BE2C (cell line): ENCODE measurements at regions not wholly inside any gene's neighbourhood (a gene's known extent, or its start where the extent isn't known, plus 50 kb on each side); places are given as distances from the start of the nearest gene placed in this dataset.
"Not testable (repeated sequence)": the region's sequence is repeated elsewhere in the genome, so short reads cannot be mapped to it uniquely, and the experiment has no call there.

Experiments used
- DNase-seq: peaks from one replicate; pipeline ENCODE4 v3.0.0-alpha.2; 2020
- H3K27me3 ChIP-seq: fragments of 250-450 bp; sonication (Bioruptor Pico); 2 replicates; pipeline ENCODE4 v1.5.1; 2020; ENCODE audit warnings: mild to moderate bottlenecking
- H3K36me3 ChIP-seq: fragments of 250-450 bp; sonication (Bioruptor Pico); 2 replicates; pipeline ENCODE4 v1.5.1; 2020; ENCODE audit warnings: mild to moderate bottlenecking
- H3K4me1 ChIP-seq: fragments of 250-450 bp; sonication (Bioruptor Pico); 2 replicates; pipeline ENCODE4 v1.5.1; 2020
- H3K4me3 ChIP-seq: 2 replicates; pipeline ENCODE4 v1.5.1; 2011; ENCODE audit warnings: low read depth, low read length
- H3K9me3 ChIP-seq: fragments of 250-450 bp; sonication (Bioruptor Pico); 2 replicates; pipeline ENCODE4 v1.5.1; 2020
- TF ChIP-seq, protein P1 (sequence below): IDR thresholded peaks from 2 replicates; pipeline ENCODE4 v1.5.1; 2012; ENCODE audit warnings: mild to moderate bottlenecking, low read depth, low read length

DNA sequence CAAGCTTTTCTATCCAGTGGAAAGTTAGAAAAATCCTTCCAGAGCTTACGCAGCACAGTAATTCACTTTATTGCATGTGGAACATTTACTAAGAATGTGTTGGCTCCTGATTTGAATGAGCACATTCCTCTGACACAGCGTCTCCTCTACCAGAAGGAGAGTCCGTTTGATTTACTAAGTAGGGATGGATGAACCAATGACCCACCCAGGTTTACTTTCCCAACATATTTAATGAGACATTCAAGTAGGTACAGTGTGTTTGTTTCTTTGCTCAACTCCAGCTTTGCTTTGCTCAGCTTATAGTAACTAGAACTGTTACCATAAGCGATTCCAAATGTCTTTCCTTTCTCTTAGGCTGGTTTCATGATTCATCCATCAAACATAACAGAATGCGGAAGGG is 161.7 kb downstream of the SMARCA1 start:
- Histone ChIP-seq H3K27me3 (no peaks in the 10 kb centered on the region), H3K4me3 (no peak overlapping the region), H3K4me1 (no peaks in the 10 kb centered on the region), H3K36me3 (no peaks in the 10 kb centered on the region), H3K9me3 (no peaks in the 10 kb centered on the region)
- TF ChIP-seq, protein P1, sequence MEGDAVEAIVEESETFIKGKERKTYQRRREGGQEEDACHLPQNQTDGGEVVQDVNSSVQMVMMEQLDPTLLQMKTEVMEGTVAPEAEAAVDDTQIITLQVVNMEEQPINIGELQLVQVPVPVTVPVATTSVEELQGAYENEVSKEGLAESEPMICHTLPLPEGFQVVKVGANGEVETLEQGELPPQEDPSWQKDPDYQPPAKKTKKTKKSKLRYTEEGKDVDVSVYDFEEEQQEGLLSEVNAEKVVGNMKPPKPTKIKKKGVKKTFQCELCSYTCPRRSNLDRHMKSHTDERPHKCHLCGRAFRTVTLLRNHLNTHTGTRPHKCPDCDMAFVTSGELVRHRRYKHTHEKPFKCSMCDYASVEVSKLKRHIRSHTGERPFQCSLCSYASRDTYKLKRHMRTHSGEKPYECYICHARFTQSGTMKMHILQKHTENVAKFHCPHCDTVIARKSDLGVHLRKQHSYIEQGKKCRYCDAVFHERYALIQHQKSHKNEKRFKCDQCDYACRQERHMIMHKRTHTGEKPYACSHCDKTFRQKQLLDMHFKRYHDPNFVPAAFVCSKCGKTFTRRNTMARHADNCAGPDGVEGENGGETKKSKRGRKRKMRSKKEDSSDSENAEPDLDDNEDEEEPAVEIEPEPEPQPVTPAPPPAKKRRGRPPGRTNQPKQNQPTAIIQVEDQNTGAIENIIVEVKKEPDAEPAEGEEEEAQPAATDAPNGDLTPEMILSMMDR = no peak
- no peak for DNase-seq

DNA sequence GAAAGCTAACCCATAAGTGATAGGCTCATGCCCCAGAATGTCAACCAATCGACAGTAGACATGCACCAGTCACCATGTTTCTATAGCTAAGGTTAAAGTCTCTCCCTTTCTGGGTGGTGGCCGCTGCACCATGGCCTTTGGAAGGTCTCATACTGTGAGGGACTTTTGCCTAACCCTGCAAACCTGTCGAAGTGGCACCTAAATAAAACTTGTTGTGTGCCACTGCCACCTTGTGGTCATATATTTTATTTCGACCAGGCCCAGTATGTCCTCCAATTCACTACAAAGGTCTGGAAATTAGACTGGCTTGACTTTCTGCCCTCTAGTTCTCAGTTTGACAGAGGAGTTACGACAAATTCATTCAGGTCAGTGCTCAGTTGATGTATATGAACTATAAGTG is 163.1 kb downstream of the SMARCA1 start:
- DNase-seq = peak; percentile 34
- Histone ChIP-seq H3K4me3 (no peak overlapping the region), H3K4me1 (no peaks in the 10 kb centered on the region), H3K36me3 (no peaks in the 10 kb centered on the region), H3K9me3 (no peaks in the 10 kb centered on the region), H3K27me3 (no peaks in the 10 kb centered on the region)
- TF ChIP-seq, protein P1 = peak; percentile 49

DNA sequence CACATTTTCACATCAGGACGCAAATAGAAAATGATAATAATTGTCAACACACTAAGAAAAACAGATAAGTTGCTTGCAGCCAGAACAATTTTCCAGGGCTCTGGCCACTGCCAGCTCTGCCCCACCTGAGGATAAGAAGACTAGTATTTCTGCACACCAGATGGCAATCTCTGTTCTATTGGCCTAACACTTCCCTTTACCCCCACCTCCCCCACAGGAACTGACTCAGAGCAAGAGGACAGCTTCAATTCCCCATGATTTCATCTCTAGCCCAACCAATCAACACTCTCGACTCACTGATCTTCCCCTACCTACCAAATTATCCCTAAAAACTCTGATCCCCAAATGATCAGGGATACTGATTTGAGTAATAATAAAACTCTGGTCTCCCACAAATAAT is 164.0 kb downstream of the SMARCA1 start:
- TF ChIP-seq, protein P1 = no peak
- no peaks in the 10 kb centered on the region for H3K4me1 ChIP-seq
- H3K36me3 ChIP-seq = no peaks in the 10 kb centered on the region
- no peaks in the 10 kb centered on the region for H3K27me3 ChIP-seq
- DNase-seq = no peak
- no peak overlapping the region for H3K4me3 ChIP-seq
- H3K9me3 ChIP-seq = no peaks in the 10 kb centered on the region

DNA sequence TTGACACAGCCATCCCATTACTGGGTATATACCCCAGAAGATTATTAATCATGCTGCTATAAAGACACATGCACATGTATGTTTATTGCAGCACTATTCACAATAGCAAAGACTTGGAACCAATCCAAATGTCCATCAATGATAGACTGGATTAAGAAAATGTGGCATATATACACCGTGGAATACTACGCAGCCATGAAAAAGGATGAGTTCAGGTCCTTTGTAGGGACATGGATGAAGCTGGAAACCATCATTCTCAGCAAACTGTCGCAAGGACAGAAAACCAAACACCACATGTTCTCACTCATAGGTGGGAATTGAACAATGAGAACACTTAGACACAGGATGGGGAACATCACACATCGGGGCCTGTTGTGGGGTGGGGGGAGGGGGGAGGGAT is 165.9 kb downstream of the SMARCA1 start:
- not testable (repeated sequence) for H3K36me3 ChIP-seq, H3K27me3 ChIP-seq, DNase-seq, H3K9me3 ChIP-seq, H3K4me3 ChIP-seq, H3K4me1 ChIP-seq

DNA sequence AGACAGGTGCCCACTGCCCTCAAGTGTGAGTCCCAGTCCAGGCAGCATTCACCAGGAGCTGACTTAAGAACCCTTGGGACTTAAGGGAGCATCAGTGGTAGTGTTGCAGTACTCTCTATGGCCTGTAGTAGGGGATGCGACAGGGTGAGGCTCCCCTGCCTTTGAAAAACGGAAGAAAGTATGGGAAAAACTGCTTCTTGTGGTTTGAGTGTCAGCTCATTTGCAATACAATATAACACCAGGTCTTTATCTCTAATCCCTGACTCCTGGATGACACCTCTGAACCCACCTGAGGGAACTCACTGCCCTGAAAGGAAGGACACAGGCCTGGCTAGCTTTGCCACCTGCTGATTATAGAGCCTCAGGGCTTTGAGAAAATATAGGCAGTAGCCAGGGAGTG is 176.0 kb downstream of the SMARCA1 start:
- no peaks in the 10 kb centered on the region for H3K27me3 ChIP-seq
- H3K4me1 ChIP-seq = no peaks in the 10 kb centered on the region
- TF ChIP-seq, protein P1 = peak; percentile 6; the same call in 1 of the 2 replicates
- H3K9me3 ChIP-seq = no peaks in the 10 kb centered on the region
- no peak for DNase-seq
- H3K36me3 ChIP-seq = no peaks in the 10 kb centered on the region
- no peak overlapping the region for H3K4me3 ChIP-seq

DNA sequence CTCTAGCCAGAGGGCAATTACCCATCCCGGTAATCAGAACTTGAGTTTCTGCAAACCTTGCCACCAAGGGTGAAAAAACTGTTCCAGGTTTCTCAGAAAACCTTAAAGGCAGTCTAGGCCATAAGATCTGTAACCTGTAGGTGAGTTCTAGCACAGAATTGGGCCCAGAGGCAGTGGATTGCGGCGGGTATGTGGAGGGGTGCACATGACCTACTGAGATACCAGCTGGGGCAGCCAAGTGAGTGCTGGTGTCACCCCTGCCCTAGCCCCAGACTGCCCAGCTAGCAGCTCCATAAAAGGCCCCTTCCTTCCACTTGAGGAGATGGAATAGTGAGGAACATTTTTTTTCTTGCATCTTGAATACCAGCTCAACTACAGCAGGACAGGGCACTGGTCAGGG is 176.7 kb downstream of the SMARCA1 start:
- Histone ChIP-seq H3K9me3 (no peaks in the 10 kb centered on the region), H3K27me3 (no peaks in the 10 kb centered on the region), H3K36me3 (no peaks in the 10 kb centered on the region), H3K4me3 (no peak overlapping the region), H3K4me1 (no peaks in the 10 kb centered on the region)
- no peak for DNase-seq
- TF ChIP-seq, protein P1 = no peak

DNA sequence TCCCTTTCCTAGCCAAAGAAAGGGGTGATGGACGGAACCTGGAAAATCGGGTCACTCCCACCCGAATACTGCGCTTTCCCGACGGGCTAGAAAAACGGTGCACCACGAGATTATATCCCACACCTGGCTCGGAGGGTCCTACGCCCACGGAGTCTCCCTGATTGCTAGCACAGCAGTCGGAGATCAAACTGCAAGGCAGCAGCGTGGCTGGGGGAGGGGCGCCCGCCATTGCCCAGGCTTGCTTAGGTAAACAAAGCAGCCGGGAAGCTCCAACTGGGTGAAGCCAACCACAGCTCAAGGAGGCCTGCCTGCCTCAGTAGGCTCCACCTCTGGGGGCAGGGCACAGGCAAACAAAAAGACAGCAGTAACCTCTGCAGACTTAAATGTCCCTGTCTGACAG is 186.0 kb downstream of the SMARCA1 start:
- not testable (repeated sequence) for H3K4me1 ChIP-seq, DNase-seq, H3K4me3 ChIP-seq, H3K9me3 ChIP-seq, H3K36me3 ChIP-seq, H3K27me3 ChIP-seq
